LNCAP (cell line): ENCODE measurements at regions not wholly inside any gene's neighbourhood (a gene's known extent, or its start where the extent isn't known, plus 50 kb on each side); places are given as distances from the start of the nearest gene placed in this dataset.

Experiments used
- CTCF ChIP-seq: fragments of 450-650 bp; IDR thresholded peaks from 2 replicates; pipeline ENCODE4 v1.5.1; 2017; ENCODE audit warnings: mild to moderate bottlenecking

GRCh38 chr6:50471041-50471440, 242.3 kb upstream of the TFAP2D start:
- TF ChIP-seq CTCF: no peak

DNA sequence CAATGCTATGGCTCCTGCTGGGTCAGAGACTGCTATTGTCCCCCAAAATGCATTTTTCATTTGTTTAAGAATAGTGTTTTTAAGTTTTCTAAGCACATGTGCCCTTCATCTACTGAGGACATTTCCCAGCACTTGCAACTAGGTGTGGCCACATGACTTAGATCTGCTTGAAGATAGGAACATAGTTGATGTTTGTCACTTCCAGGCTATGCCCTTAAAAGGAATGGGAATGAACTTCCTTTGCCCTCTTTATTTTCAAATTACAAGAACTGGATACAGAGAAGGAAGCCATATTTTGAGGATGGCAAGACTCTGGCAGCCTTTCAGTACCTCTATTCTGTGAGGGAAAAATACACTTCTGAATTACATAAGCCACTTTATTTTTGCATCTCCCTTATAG, 203.0 kb upstream of the TFAP2D start:
- TF ChIP-seq CTCF: no peak

- TF ChIP-seq CTCF: no peak
Measured at GRCh38 chr6:50520326-50521266, 192.7 kb upstream of the TFAP2D start.

- no peak for TF ChIP-seq CTCF
Measured at GRCh38 chr6:50524341-50524740, 189.0 kb upstream of the TFAP2D start.

- TF ChIP-seq CTCF: no peak
Measured at GRCh38 chr6:50527985-50528384, 185.3 kb upstream of the TFAP2D start.

DNA sequence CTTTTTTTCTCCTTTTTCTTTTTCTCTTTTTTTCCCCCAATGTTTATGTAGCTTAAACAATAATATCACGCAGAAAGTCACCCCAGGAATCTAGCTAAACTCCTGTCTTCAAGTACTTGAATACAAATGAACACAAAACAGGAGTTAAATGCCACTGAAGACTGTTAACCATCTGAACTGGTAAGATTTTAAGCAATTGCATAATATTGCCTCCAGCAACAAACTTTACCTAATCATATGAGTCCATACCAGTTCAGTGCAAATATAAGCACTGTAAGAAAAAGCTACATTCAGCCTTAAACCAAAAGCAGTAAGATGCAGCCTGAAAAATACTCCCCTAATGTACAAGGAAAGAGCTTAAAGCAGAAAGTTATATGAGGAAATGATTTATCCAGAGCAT, 173.9 kb upstream of the TFAP2D start:
- no peak for TF ChIP-seq CTCF

DNA sequence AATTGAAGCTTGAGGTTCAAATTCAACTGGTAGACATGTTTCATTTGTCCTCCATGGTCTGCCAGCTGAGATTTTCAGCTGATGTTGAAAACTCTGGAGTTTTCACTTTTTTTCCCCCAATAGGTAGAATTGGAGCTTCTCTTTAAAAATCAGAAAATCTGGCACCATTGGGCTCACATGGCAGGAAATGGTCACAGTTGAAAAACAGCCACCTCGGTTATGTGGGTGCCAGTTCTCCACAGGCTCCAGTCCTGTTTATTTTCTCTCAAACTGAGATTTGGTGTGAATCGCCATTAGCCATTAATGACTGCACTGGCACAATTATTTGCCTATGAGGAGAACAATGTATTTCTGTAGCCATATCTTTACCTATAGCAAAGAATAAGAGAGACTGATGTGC, 171.4 kb upstream of the TFAP2D start:
- TF ChIP-seq CTCF: no peak
